HG03095 (cell line): ENCODE measurements at regions not wholly inside any gene's neighbourhood (a gene's known extent, or its start where the extent isn't known, plus 50 kb on each side); places are given as distances from the start of the nearest gene placed in this dataset.

Experiments used
- ATAC-seq: cut with Tn5 transposase; IDR thresholded peaks from one replicate; pipeline ENCODE4 v1.9.1; 2021; ENCODE audit warnings: moderate library complexity; ENCODE audit not compliant: unreplicated experiment

DNA sequence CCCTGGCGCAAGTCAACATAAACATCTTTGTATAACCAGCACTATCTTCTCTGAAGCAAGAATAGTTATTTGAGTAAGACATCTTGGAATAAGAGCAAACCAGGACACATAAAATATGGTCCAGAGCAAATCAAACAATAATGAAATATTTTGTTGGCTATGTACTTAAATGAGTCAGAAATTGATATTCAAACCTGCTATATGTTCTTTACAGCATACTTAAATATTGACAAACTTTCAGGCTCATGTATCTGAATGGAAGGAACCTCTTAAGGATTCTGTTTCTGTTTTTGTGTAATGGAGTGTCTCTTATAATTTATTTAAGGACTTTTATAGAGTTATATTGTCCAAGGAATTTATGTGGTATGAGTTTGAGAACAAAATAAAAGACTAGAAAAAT, 747.3 kb downstream of the EFNA5 start:
- no peak for ATAC-seq

DNA sequence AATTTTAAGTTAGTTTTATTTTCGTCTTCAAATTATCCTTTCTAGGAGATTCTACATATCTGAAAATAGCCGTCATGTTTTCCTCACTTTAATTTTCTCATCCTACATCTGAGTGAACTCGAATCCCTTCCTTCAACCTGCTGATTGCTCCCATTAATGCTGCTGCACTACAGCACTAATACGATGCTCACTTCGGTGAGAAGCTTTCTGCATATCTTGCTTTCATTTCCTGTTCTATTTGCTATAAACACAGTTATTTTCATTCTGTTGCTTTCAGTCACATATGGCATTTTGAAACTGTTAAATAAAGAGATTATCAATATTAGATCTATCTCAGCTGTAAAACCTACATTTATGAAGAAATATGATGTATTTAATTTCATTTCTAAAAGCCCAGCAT, 749.2 kb downstream of the EFNA5 start:
- ATAC-seq: no peak

- ATAC-seq: no peak
Measured at GRCh38 chr5:106910486-106910885, 760.3 kb downstream of the EFNA5 start.

DNA sequence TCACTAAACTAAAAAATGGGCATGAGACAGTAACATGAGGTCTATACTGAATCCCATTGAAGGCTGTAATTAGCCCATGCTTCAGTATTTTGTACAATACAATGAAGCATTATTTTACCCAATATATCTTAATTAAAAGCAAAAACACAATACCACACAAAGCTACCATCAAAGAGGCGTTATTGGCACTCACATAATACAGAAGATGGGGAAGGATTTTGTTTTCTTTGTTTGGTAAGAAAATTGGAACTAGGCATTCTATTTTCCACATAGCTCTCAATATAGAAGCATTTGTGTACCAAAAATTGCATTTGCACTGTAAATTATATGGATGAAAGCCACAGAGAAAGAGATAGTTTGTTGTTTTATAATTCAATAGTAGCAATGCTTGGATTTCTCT, 761.0 kb downstream of the EFNA5 start:
- no peak for ATAC-seq

GRCh38 chr5:106907979-106908378, 762.8 kb downstream of the EFNA5 start:
- ATAC-seq: no peak

- ATAC-seq: no peak
Measured at GRCh38 chr5:106906199-106906598, 764.5 kb downstream of the EFNA5 start.

DNA sequence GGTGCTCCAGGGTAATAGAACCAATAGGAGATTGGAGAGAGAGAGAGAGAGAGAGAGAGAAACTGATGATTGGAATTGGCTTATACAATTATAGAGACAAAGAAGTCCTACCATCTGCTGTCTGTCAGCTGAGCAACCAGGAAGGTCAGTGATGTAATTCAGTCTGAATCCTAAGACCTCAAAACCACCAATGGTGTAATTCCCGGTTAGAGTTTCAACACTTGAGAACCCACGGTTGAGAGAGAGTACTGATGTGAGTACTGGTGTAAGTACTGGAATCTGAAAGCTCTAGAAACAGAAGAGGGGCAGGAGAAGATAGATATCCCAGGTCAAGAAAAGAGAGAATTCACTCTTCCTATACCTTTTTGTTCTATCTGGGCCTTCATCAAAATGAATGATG, 775.8 kb downstream of the EFNA5 start:
- ATAC-seq: no peak

DNA sequence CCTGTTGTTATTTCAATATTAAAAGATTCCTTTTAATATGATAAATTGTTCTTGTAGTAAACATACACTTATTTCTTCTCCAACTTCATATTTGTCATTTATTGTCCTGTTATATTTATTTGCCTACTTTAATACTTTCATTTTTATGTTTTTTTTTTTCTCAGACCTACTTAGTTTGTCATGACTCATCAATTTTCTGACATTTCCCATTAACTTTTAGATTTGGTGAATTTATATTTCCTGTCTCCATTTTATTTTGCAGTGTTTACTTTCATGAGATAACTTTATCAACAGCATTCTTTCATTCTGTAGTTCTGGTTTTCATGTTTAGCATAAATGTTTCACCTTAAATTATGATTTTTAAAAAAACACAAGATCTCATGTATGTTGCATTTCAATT, 788.7 kb downstream of the EFNA5 start:
- no peak for ATAC-seq

DNA sequence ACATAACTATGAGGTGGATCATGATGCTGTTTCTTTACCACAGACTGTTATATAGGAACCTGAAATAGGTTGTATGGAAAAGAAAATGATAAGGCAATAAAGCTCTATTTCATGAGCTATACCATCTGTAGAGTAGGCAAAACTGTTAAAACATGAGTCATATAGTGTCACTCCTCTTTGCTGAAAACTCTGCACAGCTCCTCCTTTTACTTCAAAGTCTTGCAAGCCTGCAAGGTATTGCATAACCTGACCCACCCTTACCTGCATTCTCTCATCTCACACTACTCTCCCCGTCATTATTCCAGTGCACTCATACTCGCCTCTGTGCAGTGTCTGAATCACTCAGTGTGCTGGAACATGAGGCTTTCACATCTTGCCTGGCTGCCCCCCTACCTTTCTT, 790.1 kb downstream of the EFNA5 start:
- ATAC-seq: no peak

- ATAC-seq: no peak
Measured at GRCh38 chr5:106877881-106878280, 792.9 kb downstream of the EFNA5 start.

DNA sequence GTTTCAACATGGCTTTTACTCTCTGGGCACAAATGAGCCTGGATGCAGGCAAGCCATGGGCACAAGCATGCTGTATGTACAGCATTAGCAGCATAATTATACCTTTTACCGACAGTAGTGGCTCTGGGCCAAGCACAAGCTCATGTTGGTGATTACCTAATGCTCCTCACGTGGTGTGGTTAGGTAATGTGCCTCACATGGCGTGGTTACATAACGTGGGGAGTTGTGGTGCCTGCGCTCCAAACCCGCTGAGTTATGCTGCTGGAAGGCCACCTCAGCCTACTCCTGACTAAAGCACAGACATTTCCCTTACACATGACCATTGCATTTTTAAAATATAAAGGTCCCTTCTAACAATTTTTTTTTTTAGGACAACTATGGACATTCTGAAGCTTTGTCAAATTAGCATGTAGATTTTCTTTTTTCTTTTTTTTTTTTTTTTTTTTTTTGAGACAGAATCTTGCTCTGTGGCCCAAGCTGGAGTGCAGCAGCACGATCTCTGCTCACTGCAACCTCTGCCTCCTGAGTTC, 794.0 kb downstream of the EFNA5 start:
- ATAC-seq: no peak

GRCh38 chr5:106876298-106876622, 794.5 kb downstream of the EFNA5 start:
- no peak for ATAC-seq

- ATAC-seq: no peak
Measured at GRCh38 chr5:106875591-106876297, 795.0 kb downstream of the EFNA5 start.

DNA sequence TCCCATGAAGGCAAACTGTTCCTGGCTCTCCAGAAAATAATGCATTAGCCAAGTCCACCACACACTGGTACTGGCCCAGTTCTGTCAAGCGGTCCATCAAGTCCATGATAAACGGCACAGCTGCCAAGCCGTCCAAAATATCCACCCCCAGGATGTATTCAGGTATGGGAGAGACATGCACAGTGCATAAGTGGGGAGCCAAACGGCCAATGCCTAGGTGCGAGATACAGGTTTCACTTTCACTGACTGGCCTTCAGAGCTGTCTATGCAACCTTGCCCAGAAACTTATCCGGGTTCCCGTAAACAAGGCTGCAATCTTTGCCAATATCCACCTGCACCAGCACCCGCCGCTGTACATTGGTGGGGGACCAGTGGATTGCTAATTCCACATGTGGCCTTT, 795.8 kb downstream of the EFNA5 start:
- no peak for ATAC-seq

GRCh38 chr5:106874531-106874930, 796.2 kb downstream of the EFNA5 start:
- ATAC-seq: no peak

DNA sequence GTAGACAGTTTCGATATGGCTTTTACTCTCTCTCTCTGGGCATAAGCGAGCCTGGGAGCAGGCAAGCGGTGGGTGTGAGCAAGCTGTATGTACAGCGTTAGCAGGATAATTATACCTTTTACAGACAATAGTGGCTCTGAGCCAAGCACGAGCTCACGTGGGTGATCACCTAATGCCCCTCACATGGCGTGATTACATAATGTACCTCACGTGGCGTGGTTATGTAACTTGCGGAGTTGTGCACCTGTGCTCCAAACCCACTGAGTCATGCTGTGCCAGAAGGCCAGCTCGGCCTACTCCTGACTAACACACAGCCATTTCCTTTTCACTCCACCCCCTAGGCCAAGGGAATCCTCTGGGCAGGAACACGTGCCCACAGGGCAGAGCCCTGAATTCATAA, 797.2 kb downstream of the EFNA5 start:
- no peak for ATAC-seq

GRCh38 chr5:106865279-106865678, 805.5 kb downstream of the EFNA5 start:
- ATAC-seq: no peak

DNA sequence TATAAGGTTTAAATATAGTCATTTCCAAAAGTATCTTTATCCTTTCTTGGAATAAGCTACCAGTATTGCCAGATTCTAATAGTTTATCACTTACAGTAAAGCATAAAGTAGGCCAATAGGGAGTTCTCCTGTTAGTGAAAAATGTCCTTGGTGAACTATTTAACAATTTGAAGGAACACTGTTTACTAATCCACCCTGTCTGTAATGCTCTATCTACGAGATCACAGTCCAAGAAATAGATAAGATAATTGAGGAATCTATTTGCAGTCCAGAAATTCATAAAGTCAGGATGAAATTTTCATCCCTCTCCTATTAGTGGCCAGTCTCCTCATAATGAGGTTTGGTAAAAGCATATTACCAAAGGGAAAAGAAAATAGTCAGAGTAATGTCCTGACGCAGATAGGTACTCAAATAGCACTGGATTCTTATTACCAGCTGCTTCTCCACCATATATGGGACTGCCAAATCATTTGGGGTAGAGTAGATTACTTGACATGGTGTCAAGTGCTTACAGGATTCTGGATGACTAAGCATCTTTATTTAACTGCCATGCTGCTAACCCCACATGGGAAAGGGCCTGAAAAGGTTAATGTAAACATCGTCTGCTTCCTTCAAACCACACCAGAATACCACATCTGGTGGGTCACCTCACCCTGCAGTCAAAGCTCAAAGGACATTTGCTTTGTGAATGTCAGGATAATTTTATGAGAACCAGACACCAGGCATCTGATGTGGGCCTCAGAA, 808.1 kb downstream of the EFNA5 start:
- no peak for ATAC-seq

- ATAC-seq: no peak
Measured at GRCh38 chr5:106860398-106861044, 810.2 kb downstream of the EFNA5 start.

DNA sequence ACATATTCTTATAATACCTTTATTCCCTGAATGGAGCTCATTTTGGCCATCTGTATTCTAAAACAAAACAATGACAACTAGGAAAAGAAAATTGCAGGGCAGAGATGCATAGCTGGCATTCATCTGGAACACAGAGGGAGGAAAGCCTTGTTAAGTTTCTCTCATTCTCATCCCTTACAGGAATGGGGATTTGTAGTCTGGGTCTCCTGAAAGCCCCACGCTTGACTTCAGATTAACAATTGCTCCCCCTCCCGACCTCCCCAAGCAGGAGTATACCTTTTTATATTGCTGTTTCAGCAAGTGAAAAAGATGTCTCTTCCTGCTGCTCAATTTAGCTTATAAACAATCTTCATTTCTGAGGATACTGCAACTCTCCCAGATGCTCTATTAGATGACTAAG, 812.1 kb downstream of the EFNA5 start:
- no peak for ATAC-seq

GRCh38 chr5:106854922-106855321, 815.8 kb downstream of the EFNA5 start:
- ATAC-seq: no peak

- ATAC-seq: no peak
Measured at GRCh38 chr5:106854105-106854687, 816.5 kb downstream of the EFNA5 start.
